Liver (tissue), 8 donors: ENCODE measurements at regions not wholly inside any gene's neighbourhood (a gene's known extent, or its start where the extent isn't known, plus 50 kb on each side); places are given as distances from the start of the nearest gene placed in this dataset.

Experiments used
- DNase-seq: peaks from one replicate; pipeline ENCODE4 v3.0.0-alpha.2; 2017; ENCODE audit warnings: low spot score
- H3K27ac ChIP-seq, 2 donors: one replicate each; pipeline ENCODE4 v1.7.0; 2013; ENCODE audit warnings: inconsistent platforms in 2 of 2, low read length in 2 of 2, control low read depth in 1 of 2, low read depth in 1 of 2, mild to moderate bottlenecking in 1 of 2
- H3K27me3 ChIP-seq, 4 donors: one replicate each; pipeline versions ENCODE4 v1.6.1 to v1.7.0; 2013; ENCODE audit warnings: low read length in 3 of 4, inconsistent platforms in 1 of 4, mild to moderate bottlenecking in 1 of 4, moderate library complexity in 1 of 4; ENCODE audit not compliant: control insufficient read depth in 4 of 4, insufficient read depth in 4 of 4
- H3K36me3 ChIP-seq, 4 donors: one replicate each; pipeline versions ENCODE4 v1.6.1 to v1.7.0; 2013; ENCODE audit warnings: low read length in 3 of 4, mild to moderate bottlenecking in 3 of 4, low read depth in 1 of 4, moderate library complexity in 1 of 4; ENCODE audit not compliant: control insufficient read depth in 4 of 4, insufficient read depth in 3 of 4
- H3K4me1 ChIP-seq, 4 donors: one replicate each; pipeline versions ENCODE4 v1.6.1 to v1.7.0; 2013; ENCODE audit warnings: low read length in 3 of 4, mild to moderate bottlenecking in 3 of 4, moderate library complexity in 1 of 4; ENCODE audit not compliant: control insufficient read depth in 4 of 4, insufficient read depth in 4 of 4
- H3K4me3 ChIP-seq, 3 donors: one replicate each; pipeline versions ENCODE4 v1.6.1 to v1.7.0; 2013; ENCODE audit warnings: low read length in 3 of 3, control low read depth in 1 of 3, low read depth in 1 of 3, mild to moderate bottlenecking in 1 of 3
- H3K9ac ChIP-seq, 2 donors: one replicate each; pipeline ENCODE4 v1.7.0; 2013; ENCODE audit warnings: low read length in 2 of 2, mild to moderate bottlenecking in 2 of 2, moderate library complexity in 2 of 2, control low read depth in 1 of 2, low read depth in 1 of 2
- H3K9me3 ChIP-seq, 4 donors: one replicate each; pipeline versions ENCODE4 v1.6.1 to v1.7.0; 2013; ENCODE audit warnings: low read length in 3 of 4; ENCODE audit not compliant: control insufficient read depth in 4 of 4
- ATF3 ChIP-seq: IDR thresholded peaks from 2 replicates; pipeline ENCODE4 v1.6.1; 2016; ENCODE audit warnings: antibody characterized with exemption
- CTCF ChIP-seq: fragments of 150-350 bp; IDR thresholded peaks from 2 replicates; pipeline ENCODE4 v1.5.1; 2017; ENCODE audit warnings: improper control_type of control experiment, low read depth, low read length; ENCODE audit not compliant: missing input control
- EGR1 ChIP-seq, 2 donors: IDR thresholded peaks; 2 replicates each; pipeline ENCODE4 v1.6.1; 2016 to 2018; ENCODE audit warnings: antibody characterized with exemption in 2 of 2, low read depth in 2 of 2
- FOXA1 ChIP-seq: IDR thresholded peaks from 2 replicates; pipeline ENCODE4 v1.6.1; 2016; ENCODE audit warnings: antibody characterized with exemption
- FOXA2 ChIP-seq: IDR thresholded peaks from 2 replicates; pipeline ENCODE4 v1.6.1; 2016; ENCODE audit warnings: antibody characterized with exemption
- GABPA ChIP-seq, 2 donors: IDR thresholded peaks in 1 of 2; conservative IDR thresholded peaks in 1 of 2; 2 replicates each; pipeline ENCODE4 v1.6.1; 2016; ENCODE audit warnings: antibody characterized with exemption in 2 of 2, mild to moderate bottlenecking in 1 of 2, moderate library complexity in 1 of 2
- HNF4A ChIP-seq, 2 donors: conservative IDR thresholded peaks; 2 replicates each; pipeline ENCODE4 v1.6.1; 2016; ENCODE audit warnings: antibody characterized with exemption in 2 of 2, mild to moderate bottlenecking in 2 of 2
- HNF4G ChIP-seq: IDR thresholded peaks from 2 replicates; pipeline ENCODE4 v1.6.1; 2016; ENCODE audit warnings: antibody characterized with exemption
- JUND ChIP-seq, 2 donors: IDR thresholded peaks; 2 replicates each; pipeline ENCODE4 v1.6.1; 2016; ENCODE audit warnings: antibody characterized with exemption in 2 of 2
- MAX ChIP-seq: IDR thresholded peaks from 2 replicates; pipeline ENCODE4 v1.6.1; 2016; ENCODE audit warnings: antibody characterized with exemption
- NR2F2 ChIP-seq: IDR thresholded peaks from 2 replicates; pipeline ENCODE4 v1.6.1; 2016; ENCODE audit warnings: antibody characterized with exemption
- RAD21 ChIP-seq, 2 donors: IDR thresholded peaks; 2 replicates each; pipeline ENCODE4 v1.6.1; 2016; ENCODE audit warnings: antibody characterized with exemption in 2 of 2, mild to moderate bottlenecking in 2 of 2
- REST ChIP-seq: IDR thresholded peaks from 2 replicates; pipeline ENCODE4 v1.6.1; 2016; ENCODE audit warnings: antibody characterized with exemption, mild to moderate bottlenecking
- RXRA ChIP-seq, 2 donors: IDR thresholded peaks; 2 replicates each; pipeline ENCODE4 v1.6.1; 2017 to 2018; ENCODE audit warnings: antibody characterized with exemption in 2 of 2, mild to moderate bottlenecking in 1 of 2
- SP1 ChIP-seq: IDR thresholded peaks from 2 replicates; pipeline ENCODE4 v1.6.1; 2018; ENCODE audit warnings: antibody characterized with exemption, mild to moderate bottlenecking
- TAF1 ChIP-seq: conservative IDR thresholded peaks from 2 replicates; pipeline ENCODE4 v1.6.1; 2016; ENCODE audit warnings: antibody characterized with exemption, mild to moderate bottlenecking
- YY1 ChIP-seq: IDR thresholded peaks from 2 replicates; pipeline ENCODE4 v1.6.1; 2016; ENCODE audit warnings: antibody characterized with exemption, mild to moderate bottlenecking
- ZBTB33 ChIP-seq: IDR thresholded peaks from 2 replicates; pipeline ENCODE4 v1.6.1; 2016; ENCODE audit warnings: antibody characterized with exemption
- WGBS: extraction: QIAGEN DNeasy Blood & Tissue Kit; methylation state at CpG from one replicate; pipeline ENCODE4 v1.1.7; 2013; 5-methylcytosine and 5-hydroxymethylcytosine counted together
- donor health status: healthy.
- donor health status: healthy.
- donor health status: healthy.
- donor health status: healthy.
- donor health status: healthy.

- no peak for TF ChIP-seq ZBTB33
- no peak for TF ChIP-seq RXRA (IDR thresholded peaks at IDR 0.05)
- TF ChIP-seq GABPA (IDR thresholded peaks at IDR 0.05 in 1 of 2, conservative IDR thresholded peaks at IDR 0.05 in 1 of 2): no peak
- no peak for TF ChIP-seq ATF3
Observed at GRCh38 chr17:22492331-22492730, 800.0 kb downstream of the KCNJ18 start (continued).

GRCh38 chr17:22496450-22496849 lies 804.1 kb downstream of the KCNJ18 start:
- no peak overlapping the region for H3K9ac ChIP-seq
- DNase-seq: no peak
- no peaks in the 10 kb centered on the region for H3K27me3 ChIP-seq
- no peak overlapping the region for H3K27ac ChIP-seq
- no peak overlapping the region for H3K4me3 ChIP-seq
- H3K36me3 ChIP-seq: no peaks in the 10 kb centered on the region
- H3K4me1 ChIP-seq: no peaks in the 10 kb centered on the region
- H3K9me3 ChIP-seq: no peaks in the 10 kb centered on the region
- TF ChIP-seq CTCF: no peak
- TF ChIP-seq NR2F2: no peak
- TF ChIP-seq FOXA2: no peak
- TF ChIP-seq YY1: no peak
- no peak for TF ChIP-seq ATF3
- no peak for TF ChIP-seq JUND (IDR thresholded peaks at IDR 0.05)
- no peak for TF ChIP-seq TAF1
- no peak for TF ChIP-seq REST
- no peak for TF ChIP-seq FOXA1
- no peak for TF ChIP-seq HNF4A (conservative IDR thresholded peaks at IDR 0.05)
- TF ChIP-seq RAD21 (IDR thresholded peaks at IDR 0.05): no peak
- TF ChIP-seq ZBTB33: no peak
- TF ChIP-seq SP1: no peak
- TF ChIP-seq MAX: no peak
- no peak for TF ChIP-seq GABPA (IDR thresholded peaks at IDR 0.05 in 1 of 2, conservative IDR thresholded peaks at IDR 0.05 in 1 of 2)
- no peak for TF ChIP-seq HNF4G
- no peak for TF ChIP-seq RXRA (IDR thresholded peaks at IDR 0.05)
- TF ChIP-seq EGR1 (IDR thresholded peaks at IDR 0.05; ENCODE audit: low read depth in 2 of 2): no peak
- 71% methylated on average over 5 of the region's 5 CpGs for WGBS
